HG03565 (cell line): ENCODE measurements at regions not wholly inside any gene's neighbourhood (a gene's known extent, or its start where the extent isn't known, plus 50 kb on each side); places are given as distances from the start of the nearest gene placed in this dataset.
"Not testable (repeated sequence)": the region's sequence is repeated elsewhere in the genome, so short reads cannot be mapped to it uniquely, and the experiment has no call there.

Source experiments
- ATAC-seq: cut with Tn5 transposase; IDR thresholded peaks from one replicate; pipeline ENCODE4 v1.9.1; 2021; ENCODE audit warnings: mild to moderate bottlenecking, moderate library complexity; ENCODE audit not compliant: unreplicated experiment

- ATAC-seq = no peak
These were observed 527.0 kb upstream of the ATP2B1 start for GRCh38 chr12:90235642-90236041.

- no peak for ATAC-seq
These were observed 525.8 kb upstream of the ATP2B1 start for GRCh38 chr12:90234472-90234871.

GRCh38 chr12:90233168-90234100 lies 524.8 kb upstream of the ATP2B1 start:
- no peak for ATAC-seq

GRCh38 chr12:90229407-90230170 lies 521.0 kb upstream of the ATP2B1 start:
- no peak for ATAC-seq

GRCh38 chr12:90226211-90226610 lies 517.6 kb upstream of the ATP2B1 start:
- no peak for ATAC-seq

GRCh38 chr12:90216815-90217214 lies 508.2 kb upstream of the ATP2B1 start:
- ATAC-seq = no peak

GRCh38 chr12:90216020-90216552 lies 507.4 kb upstream of the ATP2B1 start:
- ATAC-seq = no peak

- no peak for ATAC-seq
These were observed 502.4 kb upstream of the ATP2B1 start for GRCh38 chr12:90211017-90211416.

GRCh38 chr12:90209029-90209428 lies 500.4 kb upstream of the ATP2B1 start:
- no peak for ATAC-seq

- ATAC-seq = not testable (repeated sequence)
These were observed 499.7 kb upstream of the ATP2B1 start for GRCh38 chr12:90208379-90208778.

GRCh38 chr12:90207799-90208198 lies 499.2 kb upstream of the ATP2B1 start:
- ATAC-seq = no peak

GRCh38 chr12:90205165-90205564 lies 496.5 kb upstream of the ATP2B1 start:
- ATAC-seq = no peak

- no peak for ATAC-seq
These were observed 494.9 kb upstream of the ATP2B1 start for GRCh38 chr12:90203556-90203955.

GRCh38 chr12:90199006-90199405 lies 490.4 kb upstream of the ATP2B1 start:
- ATAC-seq = no peak

- no peak for ATAC-seq
These were observed 484.9 kb upstream of the ATP2B1 start for GRCh38 chr12:90193500-90193899.

GRCh38 chr12:90188857-90189256 lies 480.2 kb upstream of the ATP2B1 start:
- no peak for ATAC-seq

GRCh38 chr12:90183201-90183600 lies 474.6 kb upstream of the ATP2B1 start:
- no peak for ATAC-seq

- no peak for ATAC-seq
These were observed 472.6 kb upstream of the ATP2B1 start for GRCh38 chr12:90181216-90181615.

GRCh38 chr12:90174956-90175355 lies 466.3 kb upstream of the ATP2B1 start:
- ATAC-seq = no peak

- peak; percentile 77 for ATAC-seq
These were observed 465.5 kb upstream of the ATP2B1 start for GRCh38 chr12:90174198-90174510.

GRCh38 chr12:90173499-90174197 lies 465.0 kb upstream of the ATP2B1 start:
- no peak for ATAC-seq
